HG03060 (cell line): ENCODE measurements at regions not wholly inside any gene's neighbourhood (a gene's known extent, or its start where the extent isn't known, plus 50 kb on each side); places are given as distances from the start of the nearest gene placed in this dataset.

Experiments used
- ATAC-seq: cut with Tn5 transposase; IDR thresholded peaks from one replicate; pipeline ENCODE4 v1.9.1; 2021; ENCODE audit warnings: low read depth, moderate number of reproducible peaks; ENCODE audit not compliant: unreplicated experiment

GRCh38 chr1:8267307-8267706 is 50.6 kb upstream of the SLC45A1 start:
- no peak for ATAC-seq

- ATAC-seq = no peak
Measured at GRCh38 chr1:8266436-8267165, 51.3 kb upstream of the SLC45A1 start.

GRCh38 chr1:8263791-8264190 is 54.1 kb upstream of the SLC45A1 start:
- no peak for ATAC-seq

GRCh38 chr1:8261398-8261762 is 56.5 kb upstream of the SLC45A1 start:
- no peak for ATAC-seq

- no peak for ATAC-seq
Measured at GRCh38 chr1:8259498-8260290, 58.2 kb upstream of the SLC45A1 start.

GRCh38 chr1:8257621-8258020 is 60.3 kb upstream of the SLC45A1 start:
- ATAC-seq = no peak

- no peak for ATAC-seq
Measured at GRCh38 chr1:8256321-8256720, 61.6 kb upstream of the SLC45A1 start.

GRCh38 chr1:8255712-8256111 is 62.2 kb upstream of the SLC45A1 start:
- no peak for ATAC-seq

- no peak for ATAC-seq
Measured at GRCh38 chr1:8252266-8252951, 65.5 kb upstream of the SLC45A1 start.

GRCh38 chr1:8251635-8252034 is 66.3 kb upstream of the SLC45A1 start:
- ATAC-seq = no peak

- no peak for ATAC-seq
Measured at GRCh38 chr1:8249838-8250237, 68.1 kb upstream of the SLC45A1 start.

- no peak for ATAC-seq
Measured at GRCh38 chr1:8247811-8248436, 70.0 kb upstream of the SLC45A1 start.

GRCh38 chr1:8244304-8244703 is 73.6 kb upstream of the SLC45A1 start:
- no peak for ATAC-seq

GRCh38 chr1:8242498-8242897 is 75.4 kb upstream of the SLC45A1 start:
- ATAC-seq = no peak

- no peak for ATAC-seq
Measured at GRCh38 chr1:8241417-8242014, 76.4 kb upstream of the SLC45A1 start.

GRCh38 chr1:8239306-8240023 is 78.4 kb upstream of the SLC45A1 start:
- no peak for ATAC-seq

GRCh38 chr1:8239039-8239305 is 78.9 kb upstream of the SLC45A1 start:
- ATAC-seq = no peak

GRCh38 chr1:8238141-8239038 is 79.5 kb upstream of the SLC45A1 start:
- ATAC-seq = no peak

- no peak for ATAC-seq
Measured at GRCh38 chr1:8232036-8232757, 85.7 kb upstream of the SLC45A1 start.
